GM18861 (cell line): ENCODE measurements at regions not wholly inside any gene's neighbourhood (a gene's known extent, or its start where the extent isn't known, plus 50 kb on each side); places are given as distances from the start of the nearest gene placed in this dataset.

ENCODE experiments used
- ATAC-seq: cut with Tn5 transposase; IDR thresholded peaks from one replicate; pipeline ENCODE4 v1.9.1; 2021; ENCODE audit not compliant: unreplicated experiment

GRCh38 chr5:29897916-29898315 lies 1295.6 kb upstream of the CDH6 start:
- ATAC-seq = no peak

GRCh38 chr5:29896646-29897045 lies 1296.8 kb upstream of the CDH6 start:
- no peak for ATAC-seq

- ATAC-seq = no peak
These were observed 1298.8 kb upstream of the CDH6 start for GRCh38 chr5:29894668-29895067.

GRCh38 chr5:29889051-29889450 lies 1304.4 kb upstream of the CDH6 start:
- ATAC-seq = no peak

- ATAC-seq = no peak
These were observed 1307.9 kb upstream of the CDH6 start for GRCh38 chr5:29885595-29885994.

- no peak for ATAC-seq
These were observed 1311.5 kb upstream of the CDH6 start for GRCh38 chr5:29882036-29882435.

GRCh38 chr5:29879401-29879800 lies 1314.1 kb upstream of the CDH6 start:
- ATAC-seq = no peak

GRCh38 chr5:29878599-29878998 lies 1314.9 kb upstream of the CDH6 start:
- no peak for ATAC-seq

- no peak for ATAC-seq
These were observed 1326.3 kb upstream of the CDH6 start for GRCh38 chr5:29867155-29867554.

GRCh38 chr5:29853711-29854220 lies 1339.7 kb upstream of the CDH6 start:
- no peak for ATAC-seq

GRCh38 chr5:29852329-29852728 lies 1341.2 kb upstream of the CDH6 start:
- ATAC-seq = no peak

GRCh38 chr5:29845206-29845605 lies 1348.3 kb upstream of the CDH6 start:
- ATAC-seq = no peak

- no peak for ATAC-seq
These were observed 1360.1 kb upstream of the CDH6 start for GRCh38 chr5:29833394-29833793.

GRCh38 chr5:29822521-29822920 lies 1371.0 kb upstream of the CDH6 start:
- no peak for ATAC-seq

- no peak for ATAC-seq
These were observed 1381.4 kb upstream of the CDH6 start for GRCh38 chr5:29811914-29812679.

GRCh38 chr5:29805804-29806203 lies 1387.7 kb upstream of the CDH6 start:
- ATAC-seq = no peak

- no peak for ATAC-seq
These were observed 1392.7 kb upstream of the CDH6 start for GRCh38 chr5:29800752-29801151.

GRCh38 chr5:29796013-29796412 lies 1397.5 kb upstream of the CDH6 start:
- no peak for ATAC-seq

- no peak for ATAC-seq
These were observed 1398.3 kb upstream of the CDH6 start for GRCh38 chr5:29795096-29795652.

GRCh38 chr5:29794141-29794787 lies 1399.2 kb upstream of the CDH6 start:
- ATAC-seq = no peak

- ATAC-seq = no peak
These were observed 1403.2 kb upstream of the CDH6 start for GRCh38 chr5:29790281-29790680.

GRCh38 chr5:29780401-29780800 lies 1413.1 kb upstream of the CDH6 start:
- ATAC-seq = no peak
